HCT116 (cell line): ENCODE measurements at regions not wholly inside any gene's neighbourhood (a gene's known extent, or its start where the extent isn't known, plus 50 kb on each side); places are given as distances from the start of the nearest gene placed in this dataset.

ENCODE experiments used
- EZH2phosphoT487 ChIP-seq: fragments of 200-600 bp; IDR thresholded peaks from 2 replicates; pipeline ENCODE4 v1.6.1; 2018; ENCODE audit warnings: antibody characterized with exemption, borderline replicate concordance
- SRF ChIP-seq: IDR thresholded peaks from 2 replicates; pipeline ENCODE4 v1.6.1; 2012; ENCODE audit warnings: low read depth
- TF ChIP-seq, protein P1 (sequence below), 3 experiments: fragments of 200-600 bp in 1 of 3; sonication (generic) in 1 of 3; IDR thresholded peaks in 2 of 3; conservative IDR thresholded peaks in 1 of 3; 2 replicates each; pipeline ENCODE4 v1.5.1; 2012 to 2017; ENCODE audit warnings: low read depth in 2 of 3, low read length in 2 of 3, antibody characterized with exemption in 1 of 3, borderline replicate concordance in 1 of 3, control low read depth in 1 of 3, mild to moderate bottlenecking in 1 of 3, mixed read lengths in 1 of 3, mixed run types in 1 of 3, moderate library complexity in 1 of 3; ENCODE audit not compliant: insufficient read depth in 1 of 3
- TF ChIP-seq, protein P2 (sequence below): IDR thresholded peaks from 2 replicates; pipeline ENCODE4 v1.6.1; 2012

DNA sequence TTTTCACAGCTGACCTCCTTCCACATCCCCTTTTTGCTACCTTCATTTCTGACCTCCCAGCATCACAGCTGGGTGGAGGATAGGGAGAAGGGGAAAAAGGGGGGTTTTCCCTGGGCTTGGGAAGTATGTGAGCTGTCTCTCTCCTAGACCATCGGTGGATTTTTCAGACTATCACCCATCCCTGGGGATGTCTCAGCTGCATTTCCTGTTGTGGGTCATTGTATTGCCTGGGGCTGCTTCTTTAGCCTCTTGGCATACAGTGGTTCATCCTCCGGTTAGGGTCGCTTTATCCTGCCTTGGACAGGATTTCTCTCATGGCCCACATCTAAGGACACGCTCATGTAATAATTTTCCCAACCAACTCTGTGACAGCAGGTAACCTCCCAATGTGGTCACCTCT, 142.5 kb upstream of the ARG1 start:
- TF ChIP-seq, protein P1, sequence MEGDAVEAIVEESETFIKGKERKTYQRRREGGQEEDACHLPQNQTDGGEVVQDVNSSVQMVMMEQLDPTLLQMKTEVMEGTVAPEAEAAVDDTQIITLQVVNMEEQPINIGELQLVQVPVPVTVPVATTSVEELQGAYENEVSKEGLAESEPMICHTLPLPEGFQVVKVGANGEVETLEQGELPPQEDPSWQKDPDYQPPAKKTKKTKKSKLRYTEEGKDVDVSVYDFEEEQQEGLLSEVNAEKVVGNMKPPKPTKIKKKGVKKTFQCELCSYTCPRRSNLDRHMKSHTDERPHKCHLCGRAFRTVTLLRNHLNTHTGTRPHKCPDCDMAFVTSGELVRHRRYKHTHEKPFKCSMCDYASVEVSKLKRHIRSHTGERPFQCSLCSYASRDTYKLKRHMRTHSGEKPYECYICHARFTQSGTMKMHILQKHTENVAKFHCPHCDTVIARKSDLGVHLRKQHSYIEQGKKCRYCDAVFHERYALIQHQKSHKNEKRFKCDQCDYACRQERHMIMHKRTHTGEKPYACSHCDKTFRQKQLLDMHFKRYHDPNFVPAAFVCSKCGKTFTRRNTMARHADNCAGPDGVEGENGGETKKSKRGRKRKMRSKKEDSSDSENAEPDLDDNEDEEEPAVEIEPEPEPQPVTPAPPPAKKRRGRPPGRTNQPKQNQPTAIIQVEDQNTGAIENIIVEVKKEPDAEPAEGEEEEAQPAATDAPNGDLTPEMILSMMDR (IDR thresholded peaks at IDR 0.05 in 2 of 3, conservative IDR thresholded peaks at IDR 0.05 in 1 of 3; ENCODE audit: borderline replicate concordance in 1 of 3, insufficient read depth in 1 of 3, low read depth in 2 of 3, low read length in 2 of 3) = no peak
- no peak for TF ChIP-seq EZH2phosphoT487
- TF ChIP-seq, protein P2, sequence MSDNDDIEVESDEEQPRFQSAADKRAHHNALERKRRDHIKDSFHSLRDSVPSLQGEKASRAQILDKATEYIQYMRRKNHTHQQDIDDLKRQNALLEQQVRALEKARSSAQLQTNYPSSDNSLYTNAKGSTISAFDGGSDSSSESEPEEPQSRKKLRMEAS = no peak
- no peak for TF ChIP-seq SRF
